NCI-H1436 (cell line): ENCODE measurements at regions not wholly inside any gene's neighbourhood (a gene's known extent, or its start where the extent isn't known, plus 50 kb on each side); places are given as distances from the start of the nearest gene placed in this dataset.
"Not testable (repeated sequence)": the region's sequence is repeated elsewhere in the genome, so short reads cannot be mapped to it uniquely, and the experiment has no call there.

Experiments
- DNase-seq: peaks from one replicate; lab custom pipeline; 2025; lab: John Stamatoyannopoulos, UW

DNA sequence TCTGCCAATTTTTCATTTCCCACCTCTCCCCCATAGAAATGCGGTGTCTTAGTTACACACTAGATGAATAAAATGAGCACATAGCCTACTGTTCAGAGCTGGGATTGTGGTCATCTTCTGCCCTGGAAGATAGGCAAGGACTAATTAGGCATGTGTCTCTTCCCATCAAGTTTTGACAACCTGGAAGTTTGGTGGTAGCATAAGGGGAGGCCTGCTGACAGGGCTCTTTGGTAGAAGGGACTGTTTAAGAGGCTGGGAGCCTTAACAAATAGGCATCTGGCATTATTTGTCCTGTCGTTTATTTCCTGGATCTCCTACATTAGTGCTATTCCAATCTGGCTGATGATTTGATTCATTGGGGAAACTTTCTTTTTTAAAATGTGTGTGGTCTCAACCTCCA is 512.3 kb downstream of the ZNF385D start:
- DNase-seq = no peak

- DNase-seq = no peak
Observed at GRCh38 chr3:21237638-21238037, 513.4 kb downstream of the ZNF385D start.

DNA sequence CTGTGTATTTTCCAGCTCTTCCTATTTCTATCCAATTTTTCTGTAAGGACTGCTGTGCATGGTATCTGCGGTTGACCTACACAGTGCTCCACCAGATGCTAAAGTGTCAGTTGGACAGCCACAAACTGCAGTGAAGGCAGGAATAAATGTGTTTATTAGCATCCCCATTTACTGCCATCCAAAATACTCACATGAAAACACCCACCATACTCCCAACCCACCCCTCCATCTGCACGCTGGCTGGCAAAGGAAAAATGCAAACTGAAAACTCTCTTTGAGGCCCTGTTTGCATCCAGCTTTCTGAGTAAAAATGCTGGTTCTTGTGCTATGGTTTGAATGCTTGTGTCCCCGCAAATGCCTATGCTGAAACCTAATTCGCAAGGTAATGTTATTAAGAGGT is 515.5 kb downstream of the ZNF385D start:
- no peak for DNase-seq

- DNase-seq = no peak
Observed at GRCh38 chr3:21234933-21235332, 516.1 kb downstream of the ZNF385D start.

DNA sequence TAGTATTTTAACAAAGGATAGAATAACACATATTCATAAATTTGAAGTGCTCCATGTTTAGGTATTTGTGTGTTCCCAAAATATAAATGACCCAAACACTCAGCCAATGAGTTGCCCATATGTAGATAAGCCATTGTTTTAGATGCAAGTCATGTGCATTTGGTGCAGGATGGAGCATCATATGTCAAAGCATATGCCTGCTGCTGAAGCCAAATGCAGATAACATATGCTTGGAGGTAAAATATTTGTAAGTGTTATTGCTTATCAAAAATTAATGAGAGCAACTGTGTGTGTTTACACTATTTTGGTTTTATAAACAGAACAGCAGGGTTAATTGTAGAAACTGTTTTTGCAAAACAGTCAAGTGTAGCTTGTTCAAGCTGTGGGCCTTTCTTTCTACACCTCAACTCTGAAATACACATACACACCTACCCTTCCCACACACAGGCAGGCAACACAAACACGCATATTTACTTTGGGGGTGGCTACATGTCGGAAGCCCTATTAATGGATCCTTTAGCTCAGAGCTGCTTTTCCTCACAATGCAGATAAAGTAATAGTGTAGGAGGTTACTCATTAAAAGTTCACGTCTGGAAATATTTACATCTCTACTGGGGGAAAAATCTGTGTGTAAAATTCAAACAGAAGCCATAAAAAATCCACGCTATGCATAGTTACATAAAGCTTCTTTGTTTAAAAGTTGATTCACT is 521.4 kb downstream of the ZNF385D start:
- DNase-seq = no peak

- DNase-seq = no peak
Observed at GRCh38 chr3:21226086-21226485, 524.9 kb downstream of the ZNF385D start.

DNA sequence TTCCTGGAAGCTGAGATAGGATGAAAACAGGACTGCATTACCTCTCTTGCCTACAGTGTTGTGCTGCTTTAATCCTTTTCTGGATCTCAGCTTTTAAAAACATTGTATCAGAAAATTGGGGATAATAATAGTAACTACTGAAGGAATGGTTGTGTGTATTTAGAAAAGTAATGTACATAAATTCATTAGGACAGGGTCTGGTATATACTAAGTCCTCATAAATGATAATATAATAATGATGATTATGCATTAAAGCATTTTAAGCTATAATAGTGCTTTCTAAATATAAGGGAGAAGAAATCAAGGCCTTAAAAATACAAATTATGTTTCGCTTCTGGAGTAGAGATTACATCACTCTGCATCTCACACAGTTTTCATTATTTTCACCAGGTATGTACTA is 530.1 kb downstream of the ZNF385D start:
- DNase-seq = no peak

GRCh38 chr3:21216598-21216997 is 534.4 kb downstream of the ZNF385D start:
- no peak for DNase-seq

DNA sequence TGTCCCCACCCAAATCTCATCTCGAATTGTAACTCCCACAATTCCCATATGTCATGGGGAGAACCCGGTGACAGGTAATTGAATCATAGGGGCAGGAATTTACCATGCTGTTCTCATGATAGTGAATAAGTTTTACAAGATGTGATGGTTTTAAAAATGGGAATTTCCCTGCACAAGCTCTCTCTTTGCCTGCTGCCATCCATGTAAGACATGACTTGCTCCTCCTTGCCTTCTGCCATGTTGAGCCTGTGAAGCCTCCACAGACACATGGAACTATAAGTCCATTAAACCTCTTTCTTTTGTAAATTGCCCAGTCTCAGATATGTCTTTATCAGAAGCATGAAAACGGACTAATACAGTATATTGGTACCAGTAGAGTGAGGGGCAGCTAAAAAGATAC is 546.9 kb downstream of the ZNF385D start:
- not testable (repeated sequence) for DNase-seq

DNA sequence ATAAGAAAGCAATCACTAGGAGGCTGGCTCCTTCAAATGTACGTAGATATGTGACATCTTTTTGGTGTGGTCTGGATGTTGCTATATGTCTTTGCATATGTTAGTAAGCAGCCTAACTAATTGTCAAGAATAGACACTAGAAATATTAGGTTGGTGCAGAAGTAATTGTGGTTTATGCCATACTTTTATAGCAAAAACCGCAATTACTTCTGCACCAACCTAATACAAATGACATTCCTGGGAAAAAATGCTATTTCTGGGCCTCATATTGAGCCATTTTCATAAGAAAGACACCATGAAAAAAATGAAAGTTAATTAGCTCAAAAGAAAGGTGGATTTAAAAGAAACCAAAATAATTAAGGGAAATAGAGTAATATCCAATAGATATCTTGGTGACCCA is 555.8 kb downstream of the ZNF385D start:
- no peak for DNase-seq

DNA sequence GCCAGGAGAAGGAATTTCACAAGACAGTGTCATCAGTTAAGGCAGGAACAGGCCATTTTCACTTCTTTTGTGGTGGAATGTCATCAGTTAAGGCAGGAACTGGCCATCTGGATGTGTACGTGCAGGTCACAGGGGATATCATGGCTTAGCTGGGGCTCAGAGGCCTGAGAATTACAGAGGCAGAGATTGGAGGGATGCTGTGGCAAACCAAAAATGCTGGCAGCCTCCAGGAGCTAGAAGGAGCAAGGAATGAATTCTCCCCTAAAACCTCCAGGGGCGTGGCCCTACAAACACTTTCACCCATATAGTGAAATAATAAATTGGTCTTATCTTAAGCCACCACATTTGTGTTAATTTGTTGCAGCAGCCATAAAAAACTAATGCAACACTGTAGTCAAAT is 557.0 kb downstream of the ZNF385D start:
- DNase-seq = not testable (repeated sequence)

DNA sequence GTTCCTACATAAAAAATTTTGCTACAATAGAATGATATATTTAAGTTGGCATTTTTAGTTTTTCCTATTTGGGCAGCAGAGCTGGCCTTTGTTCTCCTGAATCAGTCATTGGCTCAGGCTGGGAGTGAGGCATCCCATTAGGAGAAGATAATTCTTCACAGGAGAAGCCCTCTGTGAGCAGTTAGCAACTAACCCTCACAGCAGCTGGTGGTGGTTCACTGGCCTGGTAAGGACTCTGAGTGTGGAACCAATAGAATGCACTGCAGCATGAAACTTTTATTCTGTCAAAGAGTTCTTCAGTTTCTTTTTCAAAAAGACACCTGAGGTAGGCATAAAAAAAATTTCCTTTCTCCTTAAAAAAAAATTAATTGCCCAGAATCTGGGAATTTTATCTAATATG is 562.6 kb downstream of the ZNF385D start:
- no peak for DNase-seq

DNA sequence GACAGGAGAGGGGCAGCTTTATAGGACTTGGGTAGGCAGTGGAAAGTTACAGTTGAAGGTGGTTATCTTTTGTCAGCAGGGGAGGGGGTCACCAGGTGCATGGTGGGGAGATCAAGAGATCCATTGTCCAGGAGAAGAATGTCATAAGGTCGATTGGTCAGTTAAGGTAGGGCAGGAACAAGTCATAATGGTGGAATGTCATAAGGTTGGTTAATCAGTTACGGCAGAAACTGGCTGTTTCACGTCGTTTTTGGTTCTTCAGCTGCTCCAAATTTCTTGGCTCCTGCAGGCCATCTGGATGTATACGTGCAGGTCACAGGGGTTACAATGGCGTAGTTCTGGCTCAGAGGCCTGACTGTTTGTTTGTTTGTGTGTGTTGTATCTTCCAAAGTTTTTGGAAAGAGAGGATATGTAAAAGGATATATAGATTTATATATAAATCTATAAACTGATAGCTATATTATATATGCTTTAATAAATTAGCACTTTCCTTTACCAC is 565.1 kb downstream of the ZNF385D start:
- no peak for DNase-seq

GRCh38 chr3:21174461-21174860 is 576.5 kb downstream of the ZNF385D start:
- DNase-seq = no peak

DNA sequence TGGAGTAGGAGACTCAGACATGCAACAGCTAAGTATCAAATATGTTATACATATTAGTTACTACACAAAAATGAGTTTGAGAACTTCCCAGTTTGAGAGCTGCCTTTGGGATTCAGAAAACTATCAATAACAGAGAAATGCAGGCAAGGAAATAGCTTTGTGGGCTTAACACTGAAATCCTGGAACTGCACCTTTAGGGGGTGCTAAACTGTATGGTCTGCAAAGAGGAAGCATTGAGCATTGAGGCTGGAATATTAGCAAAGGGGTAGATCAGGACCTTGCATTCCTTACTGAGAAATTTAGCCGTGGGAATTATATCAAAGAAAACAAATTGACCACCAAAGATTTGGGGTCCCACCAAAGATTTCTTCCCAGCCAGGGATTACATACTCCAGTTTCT is 580.0 kb downstream of the ZNF385D start:
- no peak for DNase-seq

- no peak for DNase-seq
Observed at GRCh38 chr3:21169948-21170347, 581.1 kb downstream of the ZNF385D start.

- no peak for DNase-seq
Observed at GRCh38 chr3:21168471-21168870, 582.5 kb downstream of the ZNF385D start.

GRCh38 chr3:21163956-21164355 is 587.1 kb downstream of the ZNF385D start:
- no peak for DNase-seq

DNA sequence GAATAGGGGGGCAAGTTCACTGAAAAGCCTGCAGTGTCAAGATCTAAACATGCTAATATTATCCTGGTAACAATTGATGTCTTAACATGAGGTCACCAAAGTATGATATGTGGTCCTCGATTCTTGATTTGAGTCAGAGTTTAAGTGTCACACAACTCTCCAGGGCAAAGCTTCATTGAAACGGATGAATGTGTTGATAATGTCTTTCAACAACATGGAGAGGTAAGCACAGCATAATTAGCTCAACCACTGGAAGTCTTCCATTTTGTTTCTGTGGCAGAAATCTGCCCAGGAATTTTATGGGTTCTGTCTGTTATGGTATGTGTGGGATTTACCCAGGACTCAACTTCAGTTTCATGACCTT is 591.5 kb downstream of the ZNF385D start:
- no peak for DNase-seq

- no peak for DNase-seq
Observed at GRCh38 chr3:21158861-21159542, 592.0 kb downstream of the ZNF385D start.

- no peak for DNase-seq
Observed at GRCh38 chr3:21154911-21155310, 596.1 kb downstream of the ZNF385D start.

GRCh38 chr3:21152555-21152954 is 598.5 kb downstream of the ZNF385D start:
- DNase-seq = no peak

GRCh38 chr3:21142949-21143348 is 608.1 kb downstream of the ZNF385D start:
- no peak for DNase-seq

DNA sequence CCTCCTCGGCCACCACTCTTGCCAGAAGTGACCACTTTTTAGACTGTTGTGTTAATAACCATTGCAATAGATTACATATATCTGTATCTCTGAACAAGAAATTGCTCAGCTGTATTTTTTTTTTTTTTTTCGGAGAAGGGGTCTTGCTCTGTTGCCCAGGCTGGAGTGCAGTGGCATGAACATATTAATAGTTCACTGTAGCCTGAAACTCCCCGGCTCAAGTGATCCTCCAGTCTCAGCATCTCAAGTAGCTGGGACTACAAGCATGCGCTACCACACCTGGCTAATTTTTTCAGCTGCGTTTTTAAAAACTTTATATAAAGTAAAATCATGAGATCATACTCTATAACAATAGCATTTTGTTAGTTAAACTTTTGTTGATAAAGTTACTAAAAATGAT is 609.0 kb downstream of the ZNF385D start:
- DNase-seq = no peak
